ENCODE measurements at regions not wholly inside any gene's neighbourhood (a gene's known extent, or its start where the extent isn't known, plus 50 kb on each side); places are given as distances from the start of the nearest gene placed in this dataset.

GRCh38 chr5:89350684-89351083 is 467.7 kb upstream of the MEF2C start:
- TF ChIP-seq CTCF (IDR thresholded peaks at IDR 0.05) (no peak), POLR2A (IDR thresholded peaks at IDR 0.05) (no peak), EP300 (IDR thresholded peaks at IDR 0.05) (no peak), POLR2AphosphoS5 (IDR thresholded peaks at IDR 0.05) (no peak)
